ENCODE measurements at regions not wholly inside any gene's neighbourhood (a gene's known extent, or its start where the extent isn't known, plus 50 kb on each side); places are given as distances from the start of the nearest gene placed in this dataset.
A peak's percentile ranks its signal among the peaks of the same experiment; 100 is the strongest.

GRCh38 chr11:95297680-95298452 is 66.9 kb upstream of the SESN3 start:
- WGBS: 98% methylated on average over 1 of the region's 1 CpG
- no peaks in the 10 kb centered on the region for H3K9me3 ChIP-seq (ENCODE audit: control insufficient read depth, low read length)
- DNase-seq: no peak
- no peaks in the 10 kb centered on the region for H3K4me1 ChIP-seq (ENCODE audit: control insufficient read depth, insufficient read depth, low read length)
- no peak for ATAC-seq
- no peaks in the 10 kb centered on the region for H3K27me3 ChIP-seq (ENCODE audit: control insufficient read depth, insufficient read depth)
- H3K4me3 ChIP-seq (ENCODE audit: low read length): no peak overlapping the region
- intact Hi-C loops (cut with DNase I): no loop called here
- no peak overlapping the region for H3K27ac ChIP-seq (ENCODE audit: low read length)

DNA sequence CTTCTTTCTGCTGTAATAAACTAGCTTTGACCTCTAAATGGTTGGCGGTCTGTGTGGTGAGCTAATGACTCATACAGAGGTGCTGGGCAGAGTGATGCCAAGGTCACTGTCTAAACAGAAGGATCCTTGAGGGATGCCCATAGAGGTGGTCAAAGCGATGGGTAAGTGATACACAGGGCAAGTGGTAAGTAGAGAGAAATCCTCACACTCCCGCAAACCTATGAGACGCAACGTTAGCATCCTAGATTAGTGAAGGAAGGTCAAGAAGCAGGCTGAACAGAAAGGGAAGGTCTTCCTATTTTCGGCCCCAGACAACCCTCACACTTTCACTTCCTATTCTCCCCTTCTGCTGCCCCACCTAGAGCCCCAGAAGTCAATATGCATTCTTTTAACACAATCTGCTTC is 65.6 kb upstream of the SESN3 start:
- intact Hi-C loops (cut with DNase I): no loop called here
- no peaks in the 10 kb centered on the region for H3K27me3 ChIP-seq (ENCODE audit: control insufficient read depth, insufficient read depth)
- ATAC-seq (peak; percentile 26 to 46), DNase-seq (no peak)
- H3K9me3 ChIP-seq (ENCODE audit: control insufficient read depth, low read length): no peaks in the 10 kb centered on the region
- WGBS: 78% methylated on average over 6 of the region's 6 CpGs
- H3K27ac ChIP-seq (ENCODE audit: low read length): no peak overlapping the region
- no peaks in the 10 kb centered on the region for H3K4me1 ChIP-seq (ENCODE audit: control insufficient read depth, insufficient read depth, low read length)
- H3K4me3 ChIP-seq (ENCODE audit: low read length): no peak overlapping the region

GRCh38 chr11:95296165-95296564 is 65.2 kb upstream of the SESN3 start:
- H3K4me1 ChIP-seq (ENCODE audit: control insufficient read depth, insufficient read depth, low read length): no peaks in the 10 kb centered on the region
- intact Hi-C loops (cut with DNase I): no loop called here
- no peaks in the 10 kb centered on the region for H3K27me3 ChIP-seq (ENCODE audit: control insufficient read depth, insufficient read depth)
- H3K4me3 ChIP-seq (ENCODE audit: low read length): no peak overlapping the region
- peak; percentile 40 to 58 for ATAC-seq
- H3K9me3 ChIP-seq (ENCODE audit: control insufficient read depth, low read length): no peaks in the 10 kb centered on the region
- no peak overlapping the region for H3K27ac ChIP-seq (ENCODE audit: low read length)
- DNase-seq: peak in 1 of 3 donors; percentile 51

GRCh38 chr11:95295382-95296149 is 64.6 kb upstream of the SESN3 start:
- ATAC-seq (no peak), DNase-seq (no peak)
- H3K27me3 ChIP-seq (ENCODE audit: control insufficient read depth, insufficient read depth): no peaks in the 10 kb centered on the region
- H3K9me3 ChIP-seq (ENCODE audit: control insufficient read depth, low read length): no peaks in the 10 kb centered on the region
- H3K27ac ChIP-seq (ENCODE audit: low read length): no peak overlapping the region
- no peaks in the 10 kb centered on the region for H3K4me1 ChIP-seq (ENCODE audit: control insufficient read depth, insufficient read depth, low read length)
- 92% methylated on average over 8 of the region's 8 CpGs for WGBS
- intact Hi-C loops (cut with DNase I): no loop called here
- H3K4me3 ChIP-seq (ENCODE audit: low read length): no peak overlapping the region

DNA sequence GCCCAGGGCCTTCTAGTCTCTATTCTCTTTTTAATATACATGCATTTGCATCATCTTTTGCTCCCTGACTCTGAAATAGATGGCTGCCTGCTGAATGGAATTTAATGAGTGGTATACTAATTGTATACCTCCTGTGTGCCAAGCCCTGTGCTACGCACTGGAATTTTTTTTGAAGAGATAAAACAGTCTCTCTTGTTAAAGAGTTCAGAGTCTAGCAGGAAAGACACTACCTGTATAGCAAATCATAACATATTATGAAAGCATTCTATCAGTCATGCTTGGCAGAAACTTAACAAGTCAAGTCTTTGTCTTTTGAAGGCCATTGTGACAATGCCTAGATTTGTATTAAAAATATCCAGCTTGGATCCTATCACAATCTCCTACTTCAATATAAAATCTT is 63.7 kb upstream of the SESN3 start:
- Histone ChIP-seq H3K27me3 (ENCODE audit: control insufficient read depth, insufficient read depth) (no peaks in the 10 kb centered on the region), H3K9me3 (ENCODE audit: control insufficient read depth, low read length) (no peaks in the 10 kb centered on the region), H3K4me1 (ENCODE audit: control insufficient read depth, insufficient read depth, low read length) (no peaks in the 10 kb centered on the region), H3K27ac (ENCODE audit: low read length) (no peak overlapping the region), H3K4me3 (ENCODE audit: low read length) (no peak overlapping the region)
- ATAC-seq: no peak
- 94% methylated on average over 1 of the region's 1 CpG for WGBS
- DNase-seq: no peak
- intact Hi-C loops (cut with DNase I): no loop called here

- WGBS: 87% methylated on average over 3 of the region's 3 CpGs
- Histone ChIP-seq H3K4me3 (ENCODE audit: low read length) (no peak overlapping the region), H3K27me3 (ENCODE audit: control insufficient read depth, insufficient read depth) (no peaks in the 10 kb centered on the region), H3K9me3 (ENCODE audit: control insufficient read depth, low read length) (no peaks in the 10 kb centered on the region), H3K27ac (ENCODE audit: low read length) (no peak overlapping the region), H3K4me1 (ENCODE audit: control insufficient read depth, insufficient read depth, low read length) (no peaks in the 10 kb centered on the region)
- ATAC-seq (no peak), DNase-seq (no peak)
- intact Hi-C loops (cut with DNase I): no loop called here
Observed at GRCh38 chr11:95293116-95293515, 62.1 kb upstream of the SESN3 start.

DNA sequence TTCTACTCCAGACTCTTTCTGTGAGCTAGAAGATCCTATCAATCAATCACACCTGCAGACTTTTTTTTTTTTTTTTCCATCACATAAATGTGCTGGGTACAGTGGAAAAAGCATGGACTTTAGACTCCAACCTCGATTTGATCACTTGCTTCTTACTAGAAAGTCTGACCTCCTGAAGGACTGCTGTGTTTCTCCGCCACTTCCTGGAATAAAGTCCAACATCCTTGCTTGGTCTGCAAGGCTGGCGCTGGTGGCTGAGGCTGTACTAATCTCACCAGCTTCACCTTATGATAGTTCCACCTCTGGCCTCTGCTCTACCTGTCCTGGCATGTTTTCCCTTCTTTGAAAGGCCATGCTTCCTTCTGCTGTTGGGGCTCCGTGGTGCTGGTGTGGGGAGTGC is 60.9 kb upstream of the SESN3 start:
- Histone ChIP-seq H3K4me3 (ENCODE audit: low read length) (no peak overlapping the region), H3K27me3 (ENCODE audit: control insufficient read depth, insufficient read depth) (no peaks in the 10 kb centered on the region), H3K27ac (ENCODE audit: low read length) (no peak overlapping the region), H3K9me3 (ENCODE audit: control insufficient read depth, low read length) (no peaks in the 10 kb centered on the region), H3K4me1 (ENCODE audit: control insufficient read depth, insufficient read depth, low read length) (no peaks in the 10 kb centered on the region)
- intact Hi-C loops (cut with DNase I): no loop called here
- DNase-seq: no peak
- ATAC-seq: no peak
- WGBS: 76% methylated on average over 4 of the region's 4 CpGs

- intact Hi-C loops (cut with DNase I): no loop called here
- H3K4me1 ChIP-seq (ENCODE audit: control insufficient read depth, insufficient read depth, low read length): no peaks in the 10 kb centered on the region
- no peak overlapping the region for H3K4me3 ChIP-seq (ENCODE audit: low read length)
- H3K9me3 ChIP-seq (ENCODE audit: control insufficient read depth, low read length): no peaks in the 10 kb centered on the region
- H3K27me3 ChIP-seq (ENCODE audit: control insufficient read depth, insufficient read depth): no peaks in the 10 kb centered on the region
- 89% methylated on average over 2 of the region's 2 CpGs for WGBS
- ATAC-seq: no peak
- H3K27ac ChIP-seq (ENCODE audit: low read length): no peak overlapping the region
- no peak for DNase-seq
Observed at GRCh38 chr11:95289378-95290101, 58.5 kb upstream of the SESN3 start.

GRCh38 chr11:95284057-95285052 is 53.4 kb upstream of the SESN3 start:
- intact Hi-C loops (cut with DNase I): no loop called here
- DNase-seq (no peak), ATAC-seq (no peak)
- Histone ChIP-seq H3K27me3 (ENCODE audit: control insufficient read depth, insufficient read depth) (no peaks in the 10 kb centered on the region), H3K27ac (ENCODE audit: low read length) (no peak overlapping the region), H3K4me3 (ENCODE audit: low read length) (no peak overlapping the region), H3K9me3 (ENCODE audit: control insufficient read depth, low read length) (no peaks in the 10 kb centered on the region), H3K4me1 (ENCODE audit: control insufficient read depth, insufficient read depth, low read length) (no peaks in the 10 kb centered on the region)
- 87% methylated on average over 4 of the region's 4 CpGs for WGBS

DNA sequence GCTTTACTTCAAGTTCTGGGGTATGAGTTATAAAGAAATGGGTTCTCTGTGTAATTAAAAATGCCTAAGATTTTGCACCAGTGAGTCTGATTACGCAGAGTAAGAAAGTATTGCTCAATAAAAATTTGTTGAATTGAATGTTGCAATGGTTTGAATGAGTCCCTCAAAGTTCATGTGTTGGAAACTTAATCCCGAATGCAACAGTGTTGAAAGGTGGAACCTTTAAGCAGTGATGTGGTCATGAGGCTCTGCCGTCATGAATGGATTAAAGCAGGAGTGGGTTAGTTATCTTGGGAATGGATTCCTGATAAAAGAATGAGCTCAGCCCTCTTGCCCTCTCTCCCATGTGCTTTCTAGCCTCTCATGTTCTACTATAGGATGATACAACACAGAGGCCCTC is 52.6 kb upstream of the SESN3 start:
- Histone ChIP-seq H3K4me3 (ENCODE audit: low read length) (no peak overlapping the region), H3K4me1 (ENCODE audit: control insufficient read depth, insufficient read depth, low read length) (no peaks in the 10 kb centered on the region), H3K27me3 (ENCODE audit: control insufficient read depth, insufficient read depth) (no peaks in the 10 kb centered on the region), H3K9me3 (ENCODE audit: control insufficient read depth, low read length) (no peaks in the 10 kb centered on the region), H3K27ac (ENCODE audit: low read length) (no peak overlapping the region)
- 70% methylated on average over 3 of the region's 3 CpGs for WGBS
- no peak for DNase-seq
- ATAC-seq: peak in 1 of 2 donors; percentile 54
- intact Hi-C loops (cut with DNase I): no loop called here
